Activated CD4-positive, alpha-beta T cell treated with anti-CD3 and anti-CD28 coated beads for 48 hours (primary cell): ENCODE measurements at regions not wholly inside any gene's neighbourhood (a gene's known extent, or its start where the extent isn't known, plus 50 kb on each side); places are given as distances from the start of the nearest gene placed in this dataset.

Experiments used
- DNase-seq: peaks from one replicate; pipeline ENCODE4 v3.0.0-alpha.2; 2020

GRCh38 chr1:4553761-4554160 is 100.6 kb upstream of the AJAP1 start:
- no peak for DNase-seq

GRCh38 chr1:4554271-4554865 is 100.0 kb upstream of the AJAP1 start:
- no peak for DNase-seq

GRCh38 chr1:4557949-4558348 is 96.5 kb upstream of the AJAP1 start:
- no peak for DNase-seq

- DNase-seq = no peak
Measured at GRCh38 chr1:4561205-4561604, 93.2 kb upstream of the AJAP1 start.

GRCh38 chr1:4562321-4562720 is 92.1 kb upstream of the AJAP1 start:
- no peak for DNase-seq

GRCh38 chr1:4563586-4563985 is 90.8 kb upstream of the AJAP1 start:
- no peak for DNase-seq

- no peak for DNase-seq
Measured at GRCh38 chr1:4564051-4564450, 90.4 kb upstream of the AJAP1 start.

- no peak for DNase-seq
Measured at GRCh38 chr1:4565166-4565565, 89.2 kb upstream of the AJAP1 start.

- no peak for DNase-seq
Measured at GRCh38 chr1:4565801-4566449, 88.5 kb upstream of the AJAP1 start.

- no peak for DNase-seq
Measured at GRCh38 chr1:4571263-4571662, 83.1 kb upstream of the AJAP1 start.

- no peak for DNase-seq
Measured at GRCh38 chr1:4573526-4573925, 80.9 kb upstream of the AJAP1 start.

GRCh38 chr1:4581807-4582206 is 72.6 kb upstream of the AJAP1 start:
- no peak for DNase-seq

- DNase-seq = no peak
Measured at GRCh38 chr1:4584449-4584848, 70.0 kb upstream of the AJAP1 start.

GRCh38 chr1:4585216-4585615 is 69.2 kb upstream of the AJAP1 start:
- peak; percentile 71 for DNase-seq

- no peak for DNase-seq
Measured at GRCh38 chr1:4585705-4586104, 68.7 kb upstream of the AJAP1 start.

GRCh38 chr1:4586611-4587160 is 67.7 kb upstream of the AJAP1 start:
- DNase-seq = no peak

GRCh38 chr1:4587721-4588120 is 66.7 kb upstream of the AJAP1 start:
- no peak for DNase-seq

GRCh38 chr1:4590756-4591155 is 63.7 kb upstream of the AJAP1 start:
- no peak for DNase-seq

- no peak for DNase-seq
Measured at GRCh38 chr1:4591926-4592325, 62.5 kb upstream of the AJAP1 start.

GRCh38 chr1:4593106-4593505 is 61.3 kb upstream of the AJAP1 start:
- DNase-seq = no peak

GRCh38 chr1:4594286-4594991 is 60.0 kb upstream of the AJAP1 start:
- DNase-seq = no peak

GRCh38 chr1:4595341-4596225 is 58.8 kb upstream of the AJAP1 start:
- DNase-seq = no peak

- no peak for DNase-seq
Measured at GRCh38 chr1:4596486-4596885, 57.9 kb upstream of the AJAP1 start.
